H1 (cell line): ENCODE measurements at regions not wholly inside any gene's neighbourhood (a gene's known extent, or its start where the extent isn't known, plus 50 kb on each side); places are given as distances from the start of the nearest gene placed in this dataset.
"Not testable (repeated sequence)": the region's sequence is repeated elsewhere in the genome, so short reads cannot be mapped to it uniquely, and the experiment has no call there.

Source experiments
- BRCA1 ChIP-seq: IDR thresholded peaks from 2 replicates; pipeline ENCODE4 v1.6.1; 2012; ENCODE audit warnings: low read depth, low read length, improper control_type of control experiment
- CEBPB ChIP-seq: IDR thresholded peaks from 2 replicates; pipeline ENCODE4 v1.6.1; 2012; ENCODE audit warnings: low read depth, low read length
- CTCF ChIP-seq, 3 experiments: IDR thresholded peaks; 1 replicate in 2 of 3; 2 replicates in 1 of 3; pipeline versions ENCODE4 v1.5.1 to v1.6.1; 2011; ENCODE audit warnings: low read length in 3 of 3, mild to moderate bottlenecking in 3 of 3, inconsistent platforms in 2 of 3, low read depth in 1 of 3, moderate library complexity in 1 of 3; ENCODE audit not compliant: insufficient read depth in 1 of 3; ENCODE audit errors: control extremely low read depth in 1 of 3
- POLR2A ChIP-seq, 2 experiments: IDR thresholded peaks; 1 replicate in 1 of 2; 2 replicates in 1 of 2; pipeline ENCODE4 v1.6.1; 2011; ENCODE audit warnings: low read depth in 2 of 2, low read length in 2 of 2, mild to moderate bottlenecking in 2 of 2; ENCODE audit errors: control extremely low read depth in 1 of 2
- RFX5 ChIP-seq: IDR thresholded peaks from 2 replicates; pipeline ENCODE4 v1.6.1; 2011; ENCODE audit warnings: low read depth, low read length, improper control_type of control experiment, borderline replicate concordance
- SIN3A ChIP-seq, 2 experiments: IDR thresholded peaks in 1 of 2; conservative IDR thresholded peaks in 1 of 2; 2 replicates each; pipeline ENCODE4 v1.6.1; 2011 to 2012; ENCODE audit warnings: low read length in 2 of 2, improper control_type of control experiment in 1 of 2, low read depth in 1 of 2, mild to moderate bottlenecking in 1 of 2
- TBP ChIP-seq: IDR thresholded peaks from 2 replicates; pipeline ENCODE4 v1.6.1; 2011; ENCODE audit warnings: low read depth, low read length, improper control_type of control experiment
- YY1 ChIP-seq: IDR thresholded peaks from 2 replicates; pipeline ENCODE4 v1.6.1; 2011; ENCODE audit warnings: low read depth, mild to moderate bottlenecking, low read length

GRCh38 chr3:16774536-16774935 lies 110.2 kb upstream of the PLCL2 start:
- TF ChIP-seq TBP; CEBPB; POLR2A (IDR thresholded peaks at IDR 0.05; ENCODE audit: control extremely low read depth in 1 of 2, low read depth in 2 of 2, low read length in 2 of 2); CTCF (IDR thresholded peaks at IDR 0.05; ENCODE audit: control extremely low read depth in 1 of 3, insufficient read depth in 1 of 3, low read depth in 1 of 3, low read length in 3 of 3); BRCA1; SIN3A (conservative IDR thresholded peaks at IDR 0.05 in 1 of 2, IDR thresholded peaks at IDR 0.05 in 1 of 2; ENCODE audit: low read depth in 1 of 2, low read length in 2 of 2); YY1; RFX5: not testable (repeated sequence)
